Natural killer cell (primary cell): ENCODE measurements at regions not wholly inside any gene's neighbourhood (a gene's known extent, or its start where the extent isn't known, plus 50 kb on each side); places are given as distances from the start of the nearest gene placed in this dataset.

Experiments
- ATAC-seq, 3 donors: fragments of 150-1000 bp in 2 of 3; fragments of 200-7000 bp in 1 of 3; cut with Tn5 transposase; 1 replicate in 1 of 3; 2 replicates in 2 of 3; pipeline ENCODE4 v1.10.0; 2021; ENCODE audit warnings: mild to moderate bottlenecking in 2 of 3, moderate library complexity in 2 of 3
- DNase-seq, 2 donors: peaks; one replicate each; pipeline versions ENCODE4 v3.0.0 to v3.0.0-alpha.2; 2013 to 2021; ENCODE audit warnings: mixed read lengths in 1 of 2
- H3K27ac ChIP-seq: one replicate; pipeline ENCODE4 v1.5.1; 2013; ENCODE audit warnings: mild to moderate bottlenecking, low read length
- H3K27me3 ChIP-seq: one replicate; pipeline ENCODE4 v1.6.1; 2013; ENCODE audit warnings: low read length; ENCODE audit not compliant: control insufficient read depth, insufficient read depth
- H3K36me3 ChIP-seq: one replicate; pipeline ENCODE4 v1.6.1; 2013; ENCODE audit warnings: low read length; ENCODE audit not compliant: control insufficient read depth, insufficient read depth
- H3K4me1 ChIP-seq: one replicate; pipeline ENCODE4 v1.6.1; 2013; ENCODE audit warnings: low read length; ENCODE audit not compliant: control insufficient read depth, insufficient read depth
- H3K4me3 ChIP-seq: one replicate; pipeline ENCODE4 v1.5.1; 2013; ENCODE audit warnings: low read length
- H3K9me3 ChIP-seq: one replicate; pipeline ENCODE4 v1.6.1; 2013; ENCODE audit warnings: low read length; ENCODE audit not compliant: control insufficient read depth, insufficient read depth
- H3K27ac Mint-ChIP-seq, 2 donors: one replicate each; pipeline ENCODE4 v1.8.0; 2022; ENCODE audit warnings: mild to moderate bottlenecking in 2 of 2, mixed read lengths in 2 of 2, moderate library complexity in 1 of 2
- H3K27me3 Mint-ChIP-seq, 2 donors: one replicate each; pipeline ENCODE4 v1.8.0; 2022; ENCODE audit warnings: low read depth in 2 of 2, mixed read lengths in 2 of 2
- H3K36me3 Mint-ChIP-seq: one replicate; pipeline ENCODE4 v1.8.0; 2022; ENCODE audit warnings: mixed read lengths
- H3K4me1 Mint-ChIP-seq, 2 donors: one replicate each; pipeline ENCODE4 v1.8.0; 2022; ENCODE audit warnings: mixed read lengths in 2 of 2
- H3K4me3 Mint-ChIP-seq: one replicate; pipeline ENCODE4 v1.8.0; 2022; ENCODE audit warnings: mild to moderate bottlenecking, moderate library complexity, mixed read lengths
- H3K9me3 Mint-ChIP-seq, 2 donors: one replicate each; pipeline ENCODE4 v1.8.0; 2022; ENCODE audit warnings: mixed read lengths in 2 of 2
- CTCF ChIP-seq: fragments of 200-600 bp; IDR thresholded peaks from one replicate; pipeline ENCODE4 v1.8.0; 2022; ENCODE audit warnings: antibody characterized with exemption
- WGBS: methylation state at CpG from one replicate; pipeline ENCODE4 v1.1.7; 2013; ENCODE audit warnings: missing lambda C conversion rate; ENCODE audit not compliant: insufficient coverage; 5-methylcytosine and 5-hydroxymethylcytosine counted together
- intact Hi-C: fragments of 100-400 bp; cut with micrococcal nuclease; formaldehyde crosslinking; loops from one replicate; pipeline ENCODE4 v1.14.2; 2022

GRCh38 chr2:20108655-20109396, 57.4 kb upstream of the LAPTM4A start:
- H3K27me3 ChIP-seq: no peaks in the 10 kb centered on the region
- H3K27ac Mint-ChIP-seq: no peak overlapping the region
- H3K4me1 Mint-ChIP-seq: peaks cover 0 to 5% of the 10 kb centered on the region in 2 donors
- no peak overlapping the region for H3K27ac ChIP-seq
- H3K9me3 Mint-ChIP-seq: no peaks in the 10 kb centered on the region
- no peak for TF ChIP-seq CTCF
- H3K27me3 Mint-ChIP-seq: peaks cover 10 to 43% of the 10 kb centered on the region in 2 donors
- H3K4me3 ChIP-seq: no peak overlapping the region
- no peaks in the 10 kb centered on the region for H3K9me3 ChIP-seq
- 89% methylated on average over 5 of the region's 5 CpGs for WGBS
- no peak overlapping the region for H3K4me3 Mint-ChIP-seq
- no peaks in the 10 kb centered on the region for H3K36me3 Mint-ChIP-seq
- DNase-seq: no peak
- H3K4me1 ChIP-seq: peaks cover 3% of the 10 kb centered on the region
- intact Hi-C loops: no loop called here
- ATAC-seq: no peak
- H3K36me3 ChIP-seq: no peaks in the 10 kb centered on the region

GRCh38 chr2:20107776-20108175, 56.3 kb upstream of the LAPTM4A start:
- WGBS: 83% methylated on average over 5 of the region's 5 CpGs
- Histone ChIP-seq H3K4me1 (peaks cover 3% of the 10 kb centered on the region), H3K27ac (no peak overlapping the region), H3K36me3 (no peaks in the 10 kb centered on the region), H3K27me3 (no peaks in the 10 kb centered on the region), H3K4me3 (no peak overlapping the region), H3K9me3 (no peaks in the 10 kb centered on the region)
- no peaks in the 10 kb centered on the region for H3K36me3 Mint-ChIP-seq
- H3K27ac Mint-ChIP-seq: no peak overlapping the region
- no peak for TF ChIP-seq CTCF
- intact Hi-C loops: no loop called here
- no peak for DNase-seq
- H3K27me3 Mint-ChIP-seq: peaks cover 10 to 43% of the 10 kb centered on the region in 2 donors
- H3K4me1 Mint-ChIP-seq: peaks cover 0 to 5% of the 10 kb centered on the region in 2 donors
- no peak for ATAC-seq
- no peak overlapping the region for H3K4me3 Mint-ChIP-seq
- H3K9me3 Mint-ChIP-seq: no peaks in the 10 kb centered on the region

GRCh38 chr2:20107352-20107751, 55.9 kb upstream of the LAPTM4A start:
- Histone ChIP-seq H3K36me3 (no peaks in the 10 kb centered on the region), H3K27ac (no peak overlapping the region), H3K9me3 (no peaks in the 10 kb centered on the region), H3K4me1 (peaks cover 3% of the 10 kb centered on the region), H3K27me3 (no peaks in the 10 kb centered on the region), H3K4me3 (no peak overlapping the region)
- Mint-ChIP-seq H3K4me1 (peaks cover 0 to 5% of the 10 kb centered on the region in 2 donors), H3K4me3 (no peak overlapping the region), H3K27ac (no peak overlapping the region), H3K36me3 (no peaks in the 10 kb centered on the region), H3K9me3 (no peaks in the 10 kb centered on the region), H3K27me3 (peaks cover 12 to 43% of the 10 kb centered on the region in 2 donors)
- 95% methylated on average over 11 of the region's 11 CpGs for WGBS
- intact Hi-C loops: no loop called here
- ATAC-seq (no peak), DNase-seq (no peak)
- no peak for TF ChIP-seq CTCF

GRCh38 chr2:20106746-20107145, 55.3 kb upstream of the LAPTM4A start:
- peaks cover 3% of the 10 kb centered on the region for H3K4me1 ChIP-seq
- H3K36me3 Mint-ChIP-seq: no peaks in the 10 kb centered on the region
- DNase-seq: peak; percentile 17 to 46
- H3K4me1 Mint-ChIP-seq: peaks cover 0 to 5% of the 10 kb centered on the region in 2 donors
- no peak overlapping the region for H3K4me3 ChIP-seq
- H3K4me3 Mint-ChIP-seq: peak overlapping the region; percentile 65
- peak in 2 of 3 donors; percentile 49 to 55 for ATAC-seq
- H3K9me3 Mint-ChIP-seq: no peaks in the 10 kb centered on the region
- TF ChIP-seq CTCF: no peak
- peaks cover 2% of the 10 kb centered on the region for H3K9me3 ChIP-seq
- H3K27ac ChIP-seq: no peak overlapping the region
- intact Hi-C loops: no loop called here
- no peaks in the 10 kb centered on the region for H3K27me3 ChIP-seq
- no peaks in the 10 kb centered on the region for H3K36me3 ChIP-seq
- WGBS: 38% methylated on average over 34 of the region's 34 CpGs
- H3K27ac Mint-ChIP-seq: no peak overlapping the region
- H3K27me3 Mint-ChIP-seq: peaks cover 13 to 43% of the 10 kb centered on the region in 2 donors
